Skeletal muscle satellite cell (primary cell): ENCODE measurements at regions not wholly inside any gene's neighbourhood (a gene's known extent, or its start where the extent isn't known, plus 50 kb on each side); places are given as distances from the start of the nearest gene placed in this dataset.

Experiments used
- H3K27me3 ChIP-seq: 2 replicates; pipeline ENCODE4 v1.7.0; 2013; ENCODE audit warnings: low read length; ENCODE audit not compliant: control insufficient read depth, insufficient read depth
- H3K36me3 ChIP-seq: 2 replicates; pipeline ENCODE4 v1.7.0; 2013; ENCODE audit warnings: mild to moderate bottlenecking, control low read depth, low read length; ENCODE audit not compliant: insufficient read depth
- H3K4me1 ChIP-seq: 2 replicates; pipeline ENCODE4 v1.7.0; 2013; ENCODE audit warnings: low read length; ENCODE audit not compliant: control insufficient read depth, insufficient read depth
- H3K4me2 ChIP-seq: 2 replicates; pipeline ENCODE4 v1.7.0; 2013; ENCODE audit warnings: mild to moderate bottlenecking, low read length
- H3K4me3 ChIP-seq: 2 replicates; pipeline ENCODE4 v1.7.0; 2013; ENCODE audit warnings: low read length
- H3K9ac ChIP-seq: 2 replicates; pipeline ENCODE4 v1.7.0; 2013; ENCODE audit warnings: mild to moderate bottlenecking, low read depth, low read length, moderate library complexity
- H3K9me3 ChIP-seq: replicated peaks from 2 replicates; pipeline ENCODE4 v1.7.0; 2013; ENCODE audit warnings: mild to moderate bottlenecking, control low read depth, low read length

GRCh38 chr3:124593442-124593829 is 136.8 kb upstream of the UMPS start:
- H3K4me3 ChIP-seq = no peak overlapping the region
- no peak overlapping the region for H3K4me2 ChIP-seq
- H3K4me1 ChIP-seq = no peaks in the 10 kb centered on the region

GRCh38 chr3:124594581-124594980 is 135.7 kb upstream of the UMPS start:
- Histone ChIP-seq H3K4me3 (no peak overlapping the region), H3K36me3 (no peaks in the 10 kb centered on the region), H3K27me3 (peaks cover 25% of the 10 kb centered on the region), H3K4me2 (no peak overlapping the region), H3K9me3 (no peaks in the 10 kb centered on the region), H3K4me1 (no peaks in the 10 kb centered on the region), H3K9ac (no peak overlapping the region)

More at GRCh38 chr3:124593442-124593829, 136.8 kb upstream of the UMPS start:
- Histone ChIP-seq H3K27me3 (peaks cover 24% of the 10 kb centered on the region), H3K9ac (no peak overlapping the region), H3K36me3 (no peaks in the 10 kb centered on the region), H3K9me3 (no peaks in the 10 kb centered on the region)

GRCh38 chr3:124597273-124597672 is 133.0 kb upstream of the UMPS start:
- Histone ChIP-seq H3K9me3 (no peaks in the 10 kb centered on the region), H3K27me3 (peaks cover 14% of the 10 kb centered on the region), H3K4me2 (no peak overlapping the region), H3K4me1 (no peaks in the 10 kb centered on the region), H3K36me3 (no peaks in the 10 kb centered on the region), H3K4me3 (no peak overlapping the region), H3K9ac (no peak overlapping the region)

- Histone ChIP-seq H3K27me3 (peaks cover 8% of the 10 kb centered on the region), H3K4me1 (no peaks in the 10 kb centered on the region), H3K9ac (no peak overlapping the region), H3K9me3 (no peaks in the 10 kb centered on the region), H3K4me3 (no peak overlapping the region), H3K36me3 (no peaks in the 10 kb centered on the region), H3K4me2 (no peak overlapping the region)
Measured at GRCh38 chr3:124597979-124598378, 132.3 kb upstream of the UMPS start.

GRCh38 chr3:124599147-124599765 is 131.0 kb upstream of the UMPS start:
- peaks cover 7% of the 10 kb centered on the region for H3K27me3 ChIP-seq
- no peak overlapping the region for H3K4me2 ChIP-seq
- H3K4me1 ChIP-seq = no peaks in the 10 kb centered on the region
- H3K36me3 ChIP-seq = no peaks in the 10 kb centered on the region
- no peak overlapping the region for H3K9ac ChIP-seq
- no peak overlapping the region for H3K4me3 ChIP-seq
- H3K9me3 ChIP-seq = no peaks in the 10 kb centered on the region

- no peak overlapping the region for H3K9ac ChIP-seq
- H3K4me2 ChIP-seq = no peak overlapping the region
- H3K36me3 ChIP-seq = no peaks in the 10 kb centered on the region
- H3K9me3 ChIP-seq = no peaks in the 10 kb centered on the region
- peaks cover 7% of the 10 kb centered on the region for H3K27me3 ChIP-seq
- H3K4me3 ChIP-seq = no peak overlapping the region
- H3K4me1 ChIP-seq = no peaks in the 10 kb centered on the region
Measured at GRCh38 chr3:124599779-124600693, 130.2 kb upstream of the UMPS start.

- no peak overlapping the region for H3K4me3 ChIP-seq
Measured at GRCh38 chr3:124600765-124601164, 129.5 kb upstream of the UMPS start.

GRCh38 chr3:124601190-124601589 is 129.1 kb upstream of the UMPS start:
- no peak overlapping the region for H3K4me3 ChIP-seq

More at GRCh38 chr3:124600765-124601164, 129.5 kb upstream of the UMPS start:
- Histone ChIP-seq H3K9ac (no peak overlapping the region), H3K4me1 (no peaks in the 10 kb centered on the region), H3K27me3 (peaks cover 7% of the 10 kb centered on the region), H3K9me3 (no peaks in the 10 kb centered on the region), H3K36me3 (no peaks in the 10 kb centered on the region), H3K4me2 (no peak overlapping the region)

GRCh38 chr3:124602980-124603627 is 127.1 kb upstream of the UMPS start:
- Histone ChIP-seq H3K9ac (no peak overlapping the region), H3K4me2 (no peak overlapping the region), H3K9me3 (no peaks in the 10 kb centered on the region), H3K27me3 (peaks cover 7% of the 10 kb centered on the region), H3K4me1 (peaks cover 12% of the 10 kb centered on the region), H3K4me3 (no peak overlapping the region), H3K36me3 (no peaks in the 10 kb centered on the region)

More at GRCh38 chr3:124601190-124601589, 129.1 kb upstream of the UMPS start:
- H3K4me1 ChIP-seq = no peaks in the 10 kb centered on the region
- no peaks in the 10 kb centered on the region for H3K36me3 ChIP-seq
- no peak overlapping the region for H3K9ac ChIP-seq
- no peak overlapping the region for H3K4me2 ChIP-seq
- peaks cover 7% of the 10 kb centered on the region for H3K27me3 ChIP-seq
- no peaks in the 10 kb centered on the region for H3K9me3 ChIP-seq

GRCh38 chr3:124605781-124606579 is 124.3 kb upstream of the UMPS start:
- H3K4me2 ChIP-seq = no peak overlapping the region
- H3K4me3 ChIP-seq = no peak overlapping the region
- H3K36me3 ChIP-seq = no peaks in the 10 kb centered on the region
- H3K9me3 ChIP-seq = no peaks in the 10 kb centered on the region
- H3K4me1 ChIP-seq = peaks cover 12% of the 10 kb centered on the region
- no peak overlapping the region for H3K9ac ChIP-seq
- peaks cover 3% of the 10 kb centered on the region for H3K27me3 ChIP-seq

GRCh38 chr3:124607163-124607562 is 123.1 kb upstream of the UMPS start:
- H3K9me3 ChIP-seq = no peaks in the 10 kb centered on the region
- H3K4me3 ChIP-seq = no peak overlapping the region
- no peak overlapping the region for H3K9ac ChIP-seq
- no peak overlapping the region for H3K4me2 ChIP-seq
- H3K36me3 ChIP-seq = no peaks in the 10 kb centered on the region
- H3K27me3 ChIP-seq = peaks cover 3% of the 10 kb centered on the region
- H3K4me1 ChIP-seq = peaks cover 12% of the 10 kb centered on the region
